Liver (tissue), 8 donors: ENCODE measurements at regions not wholly inside any gene's neighbourhood (a gene's known extent, or its start where the extent isn't known, plus 50 kb on each side); places are given as distances from the start of the nearest gene placed in this dataset.

Experiments used
- DNase-seq: peaks from one replicate; pipeline ENCODE4 v3.0.0-alpha.2; 2017; ENCODE audit warnings: low spot score
- H3K27ac ChIP-seq, 2 donors: one replicate each; pipeline ENCODE4 v1.7.0; 2013; ENCODE audit warnings: inconsistent platforms in 2 of 2, low read length in 2 of 2, control low read depth in 1 of 2, low read depth in 1 of 2, mild to moderate bottlenecking in 1 of 2
- H3K27me3 ChIP-seq, 4 donors: one replicate each; pipeline versions ENCODE4 v1.6.1 to v1.7.0; 2013; ENCODE audit warnings: low read length in 3 of 4, inconsistent platforms in 1 of 4, mild to moderate bottlenecking in 1 of 4, moderate library complexity in 1 of 4; ENCODE audit not compliant: control insufficient read depth in 4 of 4, insufficient read depth in 4 of 4
- H3K36me3 ChIP-seq, 4 donors: one replicate each; pipeline versions ENCODE4 v1.6.1 to v1.7.0; 2013; ENCODE audit warnings: low read length in 3 of 4, mild to moderate bottlenecking in 3 of 4, low read depth in 1 of 4, moderate library complexity in 1 of 4; ENCODE audit not compliant: control insufficient read depth in 4 of 4, insufficient read depth in 3 of 4
- H3K4me1 ChIP-seq, 4 donors: one replicate each; pipeline versions ENCODE4 v1.6.1 to v1.7.0; 2013; ENCODE audit warnings: low read length in 3 of 4, mild to moderate bottlenecking in 3 of 4, moderate library complexity in 1 of 4; ENCODE audit not compliant: control insufficient read depth in 4 of 4, insufficient read depth in 4 of 4
- H3K4me3 ChIP-seq, 3 donors: one replicate each; pipeline versions ENCODE4 v1.6.1 to v1.7.0; 2013; ENCODE audit warnings: low read length in 3 of 3, control low read depth in 1 of 3, low read depth in 1 of 3, mild to moderate bottlenecking in 1 of 3
- H3K9ac ChIP-seq, 2 donors: one replicate each; pipeline ENCODE4 v1.7.0; 2013; ENCODE audit warnings: low read length in 2 of 2, mild to moderate bottlenecking in 2 of 2, moderate library complexity in 2 of 2, control low read depth in 1 of 2, low read depth in 1 of 2
- H3K9me3 ChIP-seq, 4 donors: one replicate each; pipeline versions ENCODE4 v1.6.1 to v1.7.0; 2013; ENCODE audit warnings: low read length in 3 of 4; ENCODE audit not compliant: control insufficient read depth in 4 of 4
- EGR1 ChIP-seq, 2 donors: IDR thresholded peaks; 2 replicates each; pipeline ENCODE4 v1.6.1; 2016 to 2018; ENCODE audit warnings: antibody characterized with exemption in 2 of 2, low read depth in 2 of 2
- FOXA1 ChIP-seq: IDR thresholded peaks from 2 replicates; pipeline ENCODE4 v1.6.1; 2016; ENCODE audit warnings: antibody characterized with exemption
- FOXA2 ChIP-seq: IDR thresholded peaks from 2 replicates; pipeline ENCODE4 v1.6.1; 2016; ENCODE audit warnings: antibody characterized with exemption
- GABPA ChIP-seq, 2 donors: IDR thresholded peaks in 1 of 2; conservative IDR thresholded peaks in 1 of 2; 2 replicates each; pipeline ENCODE4 v1.6.1; 2016; ENCODE audit warnings: antibody characterized with exemption in 2 of 2, mild to moderate bottlenecking in 1 of 2, moderate library complexity in 1 of 2
- HNF4A ChIP-seq, 2 donors: conservative IDR thresholded peaks; 2 replicates each; pipeline ENCODE4 v1.6.1; 2016; ENCODE audit warnings: antibody characterized with exemption in 2 of 2, mild to moderate bottlenecking in 2 of 2
- HNF4G ChIP-seq: IDR thresholded peaks from 2 replicates; pipeline ENCODE4 v1.6.1; 2016; ENCODE audit warnings: antibody characterized with exemption
- JUND ChIP-seq, 2 donors: IDR thresholded peaks; 2 replicates each; pipeline ENCODE4 v1.6.1; 2016; ENCODE audit warnings: antibody characterized with exemption in 2 of 2
- NR2F2 ChIP-seq: IDR thresholded peaks from 2 replicates; pipeline ENCODE4 v1.6.1; 2016; ENCODE audit warnings: antibody characterized with exemption
- RAD21 ChIP-seq, 2 donors: IDR thresholded peaks; 2 replicates each; pipeline ENCODE4 v1.6.1; 2016; ENCODE audit warnings: antibody characterized with exemption in 2 of 2, mild to moderate bottlenecking in 2 of 2
- REST ChIP-seq: IDR thresholded peaks from 2 replicates; pipeline ENCODE4 v1.6.1; 2016; ENCODE audit warnings: antibody characterized with exemption, mild to moderate bottlenecking
- RXRA ChIP-seq, 2 donors: IDR thresholded peaks; 2 replicates each; pipeline ENCODE4 v1.6.1; 2017 to 2018; ENCODE audit warnings: antibody characterized with exemption in 2 of 2, mild to moderate bottlenecking in 1 of 2
- SP1 ChIP-seq: IDR thresholded peaks from 2 replicates; pipeline ENCODE4 v1.6.1; 2018; ENCODE audit warnings: antibody characterized with exemption, mild to moderate bottlenecking
- TAF1 ChIP-seq: conservative IDR thresholded peaks from 2 replicates; pipeline ENCODE4 v1.6.1; 2016; ENCODE audit warnings: antibody characterized with exemption, mild to moderate bottlenecking
- YY1 ChIP-seq: IDR thresholded peaks from 2 replicates; pipeline ENCODE4 v1.6.1; 2016; ENCODE audit warnings: antibody characterized with exemption, mild to moderate bottlenecking
- WGBS: extraction: QIAGEN DNeasy Blood & Tissue Kit; methylation state at CpG from one replicate; pipeline ENCODE4 v1.1.7; 2013; 5-methylcytosine and 5-hydroxymethylcytosine counted together
- TF ChIP-seq, protein P1 (sequence below): fragments of 150-350 bp; IDR thresholded peaks from 2 replicates; pipeline ENCODE4 v1.5.1; 2017; ENCODE audit warnings: improper control_type of control experiment, low read depth, low read length; ENCODE audit not compliant: missing input control
- TF ChIP-seq, protein P2 (sequence below): IDR thresholded peaks from 2 replicates; pipeline ENCODE4 v1.6.1; 2016; ENCODE audit warnings: antibody characterized with exemption
- TF ChIP-seq, protein P3 (sequence below): IDR thresholded peaks from 2 replicates; pipeline ENCODE4 v1.6.1; 2016; ENCODE audit warnings: antibody characterized with exemption
- donor health status: healthy.
- donor health status: healthy.
- donor health status: healthy.
- donor health status: healthy.
- donor health status: healthy.

DNA sequence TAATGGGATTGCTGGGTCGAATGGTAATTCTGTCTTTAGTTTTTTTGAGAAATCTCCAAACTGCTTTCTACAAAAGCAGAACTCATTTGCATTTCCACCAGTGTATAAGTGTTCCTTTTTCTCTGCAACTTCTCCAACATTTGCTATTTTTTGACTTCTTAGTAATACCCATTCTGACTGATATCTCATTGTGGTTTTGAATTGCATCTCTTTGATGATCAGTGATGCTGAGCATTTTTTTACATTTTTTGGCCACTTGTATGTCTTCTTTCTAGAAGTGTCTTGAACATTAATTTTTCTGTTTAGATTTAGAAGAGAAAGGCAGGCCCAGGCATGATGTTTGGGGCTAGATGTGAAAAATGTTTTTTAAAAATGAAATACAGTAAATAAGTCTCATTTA, 553.1 kb upstream of the MAN1A1 start:
- no peaks in the 10 kb centered on the region for H3K36me3 ChIP-seq
- no peak overlapping the region for H3K4me3 ChIP-seq
- peaks cover 0 to 3% (median 0%) of the 10 kb centered on the region in 4 donors for H3K27me3 ChIP-seq
- H3K9me3 ChIP-seq: no peaks in the 10 kb centered on the region
- TF ChIP-seq NR2F2 (no peak), EGR1 (IDR thresholded peaks at IDR 0.05; ENCODE audit: low read depth in 2 of 2) (no peak)
- 39% methylated on average over 1 of the region's 1 CpG for WGBS
- H3K4me1 ChIP-seq: no peaks in the 10 kb centered on the region
- no peak for DNase-seq
- H3K9ac ChIP-seq: no peak overlapping the region
- H3K27ac ChIP-seq: no peak overlapping the region

- Histone ChIP-seq H3K4me1 (no peaks in the 10 kb centered on the region), H3K36me3 (no peaks in the 10 kb centered on the region), H3K27me3 (no peaks in the 10 kb centered on the region), H3K4me3 (no peak overlapping the region), H3K27ac (no peak overlapping the region), H3K9me3 (no peaks in the 10 kb centered on the region), H3K9ac (no peak overlapping the region)
- DNase-seq: no peak
- 71% methylated on average over 1 of the region's 1 CpG for WGBS
- no peak for TF ChIP-seq FOXA1
- TF ChIP-seq RAD21 (IDR thresholded peaks at IDR 0.05): no peak
- TF ChIP-seq TAF1: no peak
- no peak for TF ChIP-seq HNF4G
- TF ChIP-seq GABPA (IDR thresholded peaks at IDR 0.05 in 1 of 2, conservative IDR thresholded peaks at IDR 0.05 in 1 of 2): no peak
- TF ChIP-seq FOXA2: no peak
Measured at GRCh38 chr6:119896806-119897205, 547.2 kb upstream of the MAN1A1 start.

DNA sequence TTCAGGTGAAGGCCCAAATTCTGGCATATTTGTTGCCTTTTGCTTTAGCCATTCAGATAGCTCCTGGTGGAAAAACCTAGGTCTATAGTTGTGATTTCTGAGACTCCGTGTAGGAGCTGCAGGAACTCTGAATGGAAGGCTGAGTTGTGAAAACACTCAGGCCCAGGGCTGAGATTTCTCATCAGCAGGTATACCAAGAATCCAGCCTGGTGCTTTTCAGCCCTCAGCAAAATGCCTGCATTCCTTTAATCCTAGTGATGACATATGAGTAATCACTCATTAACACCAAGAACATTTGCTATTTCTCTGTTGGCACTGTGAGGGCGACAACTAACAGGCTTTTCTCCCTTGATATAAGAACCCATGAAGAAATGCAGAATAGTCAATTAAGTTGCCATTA, 546.1 kb upstream of the MAN1A1 start:
- Histone ChIP-seq H3K36me3 (no peaks in the 10 kb centered on the region), H3K27ac (no peak overlapping the region), H3K9me3 (no peaks in the 10 kb centered on the region), H3K4me3 (no peak overlapping the region), H3K9ac (no peak overlapping the region), H3K27me3 (no peaks in the 10 kb centered on the region), H3K4me1 (no peaks in the 10 kb centered on the region)
- WGBS: 69% methylated on average over 2 of the region's 2 CpGs
- no peak for DNase-seq
- TF ChIP-seq, protein P1, sequence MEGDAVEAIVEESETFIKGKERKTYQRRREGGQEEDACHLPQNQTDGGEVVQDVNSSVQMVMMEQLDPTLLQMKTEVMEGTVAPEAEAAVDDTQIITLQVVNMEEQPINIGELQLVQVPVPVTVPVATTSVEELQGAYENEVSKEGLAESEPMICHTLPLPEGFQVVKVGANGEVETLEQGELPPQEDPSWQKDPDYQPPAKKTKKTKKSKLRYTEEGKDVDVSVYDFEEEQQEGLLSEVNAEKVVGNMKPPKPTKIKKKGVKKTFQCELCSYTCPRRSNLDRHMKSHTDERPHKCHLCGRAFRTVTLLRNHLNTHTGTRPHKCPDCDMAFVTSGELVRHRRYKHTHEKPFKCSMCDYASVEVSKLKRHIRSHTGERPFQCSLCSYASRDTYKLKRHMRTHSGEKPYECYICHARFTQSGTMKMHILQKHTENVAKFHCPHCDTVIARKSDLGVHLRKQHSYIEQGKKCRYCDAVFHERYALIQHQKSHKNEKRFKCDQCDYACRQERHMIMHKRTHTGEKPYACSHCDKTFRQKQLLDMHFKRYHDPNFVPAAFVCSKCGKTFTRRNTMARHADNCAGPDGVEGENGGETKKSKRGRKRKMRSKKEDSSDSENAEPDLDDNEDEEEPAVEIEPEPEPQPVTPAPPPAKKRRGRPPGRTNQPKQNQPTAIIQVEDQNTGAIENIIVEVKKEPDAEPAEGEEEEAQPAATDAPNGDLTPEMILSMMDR: no peak
- TF ChIP-seq RXRA (IDR thresholded peaks at IDR 0.05) (no peak), GABPA (IDR thresholded peaks at IDR 0.05 in 1 of 2, conservative IDR thresholded peaks at IDR 0.05 in 1 of 2) (no peak), SP1 (no peak), FOXA2 (no peak), RAD21 (IDR thresholded peaks at IDR 0.05) (no peak), NR2F2 (no peak), YY1 (no peak), FOXA1 (no peak), REST (no peak), HNF4A (conservative IDR thresholded peaks at IDR 0.05) (no peak), JUND (IDR thresholded peaks at IDR 0.05) (no peak), EGR1 (IDR thresholded peaks at IDR 0.05; ENCODE audit: low read depth in 2 of 2) (no peak), HNF4G (no peak), TAF1 (no peak)
- TF ChIP-seq, protein P2, sequence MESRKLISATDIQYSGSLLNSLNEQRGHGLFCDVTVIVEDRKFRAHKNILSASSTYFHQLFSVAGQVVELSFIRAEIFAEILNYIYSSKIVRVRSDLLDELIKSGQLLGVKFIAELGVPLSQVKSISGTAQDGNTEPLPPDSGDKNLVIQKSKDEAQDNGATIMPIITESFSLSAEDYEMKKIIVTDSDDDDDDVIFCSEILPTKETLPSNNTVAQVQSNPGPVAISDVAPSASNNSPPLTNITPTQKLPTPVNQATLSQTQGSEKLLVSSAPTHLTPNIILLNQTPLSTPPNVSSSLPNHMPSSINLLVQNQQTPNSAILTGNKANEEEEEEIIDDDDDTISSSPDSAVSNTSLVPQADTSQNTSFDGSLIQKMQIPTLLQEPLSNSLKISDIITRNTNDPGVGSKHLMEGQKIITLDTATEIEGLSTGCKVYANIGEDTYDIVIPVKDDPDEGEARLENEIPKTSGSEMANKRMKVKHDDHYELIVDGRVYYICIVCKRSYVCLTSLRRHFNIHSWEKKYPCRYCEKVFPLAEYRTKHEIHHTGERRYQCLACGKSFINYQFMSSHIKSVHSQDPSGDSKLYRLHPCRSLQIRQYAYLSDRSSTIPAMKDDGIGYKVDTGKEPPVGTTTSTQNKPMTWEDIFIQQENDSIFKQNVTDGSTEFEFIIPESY: no peak
- TF ChIP-seq, protein P3, sequence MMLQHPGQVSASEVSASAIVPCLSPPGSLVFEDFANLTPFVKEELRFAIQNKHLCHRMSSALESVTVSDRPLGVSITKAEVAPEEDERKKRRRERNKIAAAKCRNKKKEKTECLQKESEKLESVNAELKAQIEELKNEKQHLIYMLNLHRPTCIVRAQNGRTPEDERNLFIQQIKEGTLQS: no peak
